HUDEP-2 (cell line): ENCODE measurements at regions not wholly inside any gene's neighbourhood (a gene's known extent, or its start where the extent isn't known, plus 50 kb on each side); places are given as distances from the start of the nearest gene placed in this dataset.

Experiments
- DNase-seq, 76 experiments: peaks; one replicate each; lab custom pipeline; 2025; ENCODE audit not compliant: unreplicated experiment in 76 of 76; lab: John Stamatoyannopoulos, UW

- no peak for DNase-seq
These were observed 163.9 kb downstream of the TSEN15 start for GRCh38 chr1:184215274-184215925.

- no peak for DNase-seq
These were observed 167.0 kb downstream of the TSEN15 start for GRCh38 chr1:184218458-184219075.

- DNase-seq: no peak
These were observed 167.4 kb upstream of the C1orf21 start for GRCh38 chr1:184219414-184219813.

DNA sequence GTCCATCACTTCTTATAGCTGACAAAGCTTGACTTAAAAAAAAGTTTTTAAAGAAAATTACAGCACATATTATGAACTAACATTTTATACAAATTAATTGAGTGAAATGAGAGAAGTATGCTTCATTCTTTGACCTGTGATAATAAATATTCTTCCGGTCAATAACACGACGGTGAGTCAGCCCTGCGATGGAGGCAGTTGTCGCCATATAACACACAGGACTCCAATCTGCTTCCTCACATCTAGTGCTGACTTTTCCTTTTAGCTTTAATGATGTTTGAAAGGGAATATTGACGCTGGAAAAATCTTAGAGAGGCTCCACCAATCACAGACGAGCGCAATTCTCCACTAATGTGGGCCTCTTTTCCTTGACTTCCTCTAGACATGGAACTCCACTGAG, 166.9 kb upstream of the C1orf21 start:
- DNase-seq: no peak

DNA sequence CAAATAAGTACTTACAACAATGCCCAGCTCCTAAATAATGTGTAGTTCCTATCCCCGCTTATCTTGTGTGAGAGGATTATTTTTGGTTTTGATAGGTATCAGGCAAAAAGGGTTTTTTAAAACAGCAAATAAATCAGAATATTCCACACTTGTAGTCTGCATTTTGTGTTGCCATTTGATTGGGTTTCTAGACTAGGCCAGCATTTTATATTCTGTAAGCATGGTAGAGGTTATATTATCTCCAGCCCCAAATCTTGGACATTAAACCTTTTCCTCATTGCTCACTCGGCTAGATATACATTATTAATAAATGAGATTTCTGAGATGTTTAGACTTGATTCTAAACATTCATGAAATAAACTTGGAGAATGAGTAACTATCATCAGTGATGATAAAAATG, 165.7 kb upstream of the C1orf21 start:
- DNase-seq: no peak

- DNase-seq: peak in 30 of 76 experiments; percentile 1 to 50 (median 10)
These were observed 164.2 kb upstream of the C1orf21 start for GRCh38 chr1:184222652-184223052.

DNA sequence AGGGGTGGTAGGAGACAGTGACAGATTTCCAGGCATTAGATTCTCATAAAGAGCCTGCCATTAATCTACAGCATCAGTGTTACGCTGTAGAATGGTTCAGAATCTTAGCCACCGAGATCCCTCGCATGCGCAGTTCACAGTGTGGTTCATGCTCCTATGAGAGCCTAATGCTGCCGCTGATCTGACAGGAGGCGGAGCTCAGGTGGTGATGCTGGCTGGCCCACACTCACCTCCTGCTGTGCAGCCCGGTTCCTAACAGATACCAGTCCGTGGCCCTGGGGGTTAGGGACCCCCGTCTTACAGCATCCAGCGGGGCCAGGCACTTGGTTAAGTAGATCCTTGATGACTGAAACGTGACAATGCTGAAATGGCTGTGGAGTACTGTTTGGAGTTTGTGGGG, 163.6 kb upstream of the C1orf21 start:
- DNase-seq: no peak

GRCh38 chr1:184225283-184226099, 161.3 kb upstream of the C1orf21 start:
- DNase-seq: no peak

DNA sequence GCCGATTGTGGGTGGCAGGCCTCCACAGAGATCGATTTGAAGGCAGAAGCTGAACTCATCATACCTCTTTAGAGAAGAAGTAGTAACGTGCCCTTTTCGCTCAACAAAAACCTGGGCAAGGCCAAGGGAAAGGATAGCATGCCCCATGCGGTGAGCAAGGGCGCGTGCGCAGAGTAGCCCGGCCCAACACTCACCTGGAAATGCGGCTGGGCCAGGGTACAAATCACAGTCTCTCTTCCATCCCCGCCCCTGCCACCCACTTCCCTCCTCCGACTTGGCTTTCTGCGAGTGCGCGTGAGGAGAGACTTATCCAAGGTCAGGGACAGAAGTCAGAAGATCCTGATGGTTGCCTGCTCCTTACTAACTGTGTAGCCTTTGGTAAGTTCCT, 160.7 kb upstream of the C1orf21 start:
- no peak for DNase-seq

- no peak for DNase-seq
These were observed 158.3 kb upstream of the C1orf21 start for GRCh38 chr1:184228558-184228957.

GRCh38 chr1:184237588-184237987, 149.2 kb upstream of the C1orf21 start:
- no peak for DNase-seq

GRCh38 chr1:184241446-184241845, 145.4 kb upstream of the C1orf21 start:
- no peak for DNase-seq

DNA sequence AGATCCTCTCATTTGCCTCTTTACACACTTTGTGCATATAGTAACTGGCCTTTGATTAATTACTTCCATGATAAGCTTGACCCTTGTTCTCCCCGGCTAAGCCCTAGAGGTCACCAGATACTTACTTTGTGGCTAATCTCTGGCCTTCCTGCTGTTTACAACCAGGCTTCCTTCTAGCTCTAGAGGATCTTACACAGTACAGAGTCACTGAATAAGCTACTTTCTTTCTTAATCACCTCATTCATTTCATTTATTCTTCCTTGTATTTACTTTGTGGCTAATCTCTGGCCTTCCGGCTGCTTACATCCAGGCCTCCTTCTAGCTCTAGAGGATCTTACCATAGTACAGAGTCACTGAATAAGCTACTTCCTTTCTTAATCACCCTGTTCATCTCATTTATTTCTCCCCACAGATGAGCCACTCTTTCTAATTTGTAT, 144.3 kb upstream of the C1orf21 start:
- peak in 4 of 76 experiments; percentile 2 to 11 (median 3) for DNase-seq

DNA sequence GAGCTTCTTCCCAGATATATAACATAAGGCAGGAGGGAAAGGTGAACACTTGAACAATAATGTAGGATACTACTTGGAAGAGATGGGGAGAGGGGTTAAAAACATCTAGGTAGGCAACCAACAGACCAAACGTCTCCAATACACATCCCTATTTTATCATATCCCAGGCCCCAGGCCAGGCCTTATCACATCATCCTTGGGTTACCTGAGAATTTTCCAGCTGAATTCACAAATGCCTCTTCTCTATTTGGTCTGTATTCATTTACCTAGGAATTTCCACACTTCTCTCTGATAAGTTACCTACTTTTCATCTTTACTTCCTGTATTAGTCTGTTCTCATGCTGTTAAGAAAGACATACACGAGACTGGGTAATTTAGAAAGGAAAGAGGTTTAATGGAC, 141.9 kb upstream of the C1orf21 start:
- no peak for DNase-seq

GRCh38 chr1:184247671-184248070, 139.2 kb upstream of the C1orf21 start:
- no peak for DNase-seq

DNA sequence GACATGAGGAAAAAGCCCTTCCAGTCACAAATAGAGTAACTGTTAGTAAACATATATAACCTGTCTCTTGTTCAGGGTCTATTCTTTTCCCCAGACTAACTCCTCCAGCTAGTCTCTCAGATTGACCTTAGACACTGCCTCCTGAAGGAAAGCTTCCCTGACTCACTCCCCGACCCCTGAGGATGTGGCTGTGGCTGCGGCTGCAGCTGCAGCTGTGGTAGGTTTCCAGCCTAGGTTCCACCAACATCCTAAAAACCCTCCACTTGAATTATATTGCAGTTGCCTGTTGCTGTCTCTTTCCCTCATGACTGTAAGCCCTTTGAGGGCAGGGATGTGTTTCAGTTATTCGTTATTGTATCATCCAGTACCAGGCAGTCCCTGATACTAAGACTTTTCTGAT, 132.9 kb upstream of the C1orf21 start:
- no peak for DNase-seq

GRCh38 chr1:184254849-184255248, 132.0 kb upstream of the C1orf21 start:
- no peak for DNase-seq

- DNase-seq: no peak
These were observed 131.3 kb upstream of the C1orf21 start for GRCh38 chr1:184255560-184255959.

- no peak for DNase-seq
These were observed 129.0 kb upstream of the C1orf21 start for GRCh38 chr1:184257873-184258272.

DNA sequence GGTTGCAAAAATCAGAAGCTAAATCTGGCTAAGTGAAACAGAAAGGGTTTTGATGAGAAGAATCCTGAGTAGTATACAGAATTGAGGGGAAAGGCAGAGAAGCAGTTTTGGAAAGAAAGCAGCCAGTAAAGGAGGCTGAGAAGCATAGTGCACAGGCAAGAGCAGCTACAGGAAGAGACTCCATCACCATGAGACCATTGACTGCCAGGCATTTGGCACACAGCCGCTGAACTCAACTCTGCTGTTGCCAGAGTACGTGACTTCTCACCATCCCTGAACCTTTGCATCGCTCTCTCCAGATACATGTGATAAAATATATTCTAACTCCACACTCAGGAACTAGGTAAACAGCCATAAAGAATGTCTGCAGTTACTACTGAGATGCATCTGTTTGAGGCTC, 128.3 kb upstream of the C1orf21 start:
- DNase-seq: no peak

- DNase-seq: no peak
These were observed 126.4 kb upstream of the C1orf21 start for GRCh38 chr1:184260382-184260781.

DNA sequence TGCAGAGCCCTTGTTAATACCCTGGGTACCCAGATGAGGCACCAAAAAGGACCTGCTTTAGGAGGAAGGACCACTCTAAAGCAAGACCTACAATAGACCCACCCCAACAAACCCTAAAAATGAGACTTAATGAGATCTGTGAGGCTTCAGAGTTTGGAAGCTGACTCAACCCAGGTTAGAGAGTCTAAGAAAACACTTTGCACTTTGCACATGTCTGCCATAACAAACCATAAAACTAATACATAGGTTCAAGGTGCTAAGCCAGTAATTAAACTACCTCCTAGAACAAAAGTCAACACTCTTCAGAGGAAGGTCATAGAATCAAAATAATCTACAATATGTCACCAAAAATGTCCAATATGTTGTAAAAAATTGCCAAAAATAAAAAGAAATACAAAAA, 124.7 kb upstream of the C1orf21 start:
- DNase-seq: no peak
